ENCODE measurements at regions not wholly inside any gene's neighbourhood (a gene's known extent, or its start where the extent isn't known, plus 50 kb on each side); places are given as distances from the start of the nearest gene placed in this dataset.

DNA sequence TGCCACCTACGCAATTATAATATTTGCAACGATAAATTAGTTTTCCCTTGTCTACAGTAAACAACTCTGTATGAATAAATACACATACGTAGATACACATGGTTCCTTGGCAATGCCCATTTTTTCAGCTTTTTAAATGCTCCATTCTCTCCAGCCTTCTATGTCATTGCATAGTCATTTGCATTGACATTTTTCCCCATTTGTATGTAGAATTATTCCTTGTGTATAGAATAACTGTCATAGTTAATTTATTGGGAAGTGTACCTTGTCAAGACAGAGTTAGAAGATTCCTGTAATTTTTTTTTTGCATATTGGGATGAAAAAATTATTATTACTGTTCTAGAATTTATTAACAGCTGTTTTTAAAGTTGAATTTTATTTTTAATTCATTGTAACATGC, 736.7 kb upstream of the DPPA4 start:
- no peak for TF ChIP-seq ZNF274 (IDR thresholded peaks at IDR 0.05; ENCODE audit: low read depth, low read length)
- no peak for TF ChIP-seq YY1 (IDR thresholded peaks at IDR 0.05; ENCODE audit: insufficient read depth, insufficient read length)

All from NT2/D1 (cell line).